Vagina (tissue), 2 donors: ENCODE measurements at regions not wholly inside any gene's neighbourhood (a gene's known extent, or its start where the extent isn't known, plus 50 kb on each side); places are given as distances from the start of the nearest gene placed in this dataset.
"Not testable (repeated sequence)": the region's sequence is repeated elsewhere in the genome, so short reads cannot be mapped to it uniquely, and the experiment has no call there.

Source experiments
- CTCF ChIP-seq, 3 experiments: fragments of 450-650 bp in 2 of 3; fragments of 200-600 bp in 1 of 3; sonication (generic) in 1 of 3; IDR thresholded peaks; one replicate each; pipeline ENCODE4 v1.5.1; 2017 to 2019; ENCODE audit warnings: antibody characterized with exemption in 3 of 3, mild to moderate bottlenecking in 2 of 3, moderate library complexity in 2 of 3
- POLR2A ChIP-seq, 2 donors: fragments of 450-650 bp; IDR thresholded peaks; one replicate each; pipeline ENCODE4 v1.6.1; 2017; ENCODE audit warnings: antibody characterized with exemption in 2 of 2, mild to moderate bottlenecking in 2 of 2, moderate library complexity in 2 of 2

DNA sequence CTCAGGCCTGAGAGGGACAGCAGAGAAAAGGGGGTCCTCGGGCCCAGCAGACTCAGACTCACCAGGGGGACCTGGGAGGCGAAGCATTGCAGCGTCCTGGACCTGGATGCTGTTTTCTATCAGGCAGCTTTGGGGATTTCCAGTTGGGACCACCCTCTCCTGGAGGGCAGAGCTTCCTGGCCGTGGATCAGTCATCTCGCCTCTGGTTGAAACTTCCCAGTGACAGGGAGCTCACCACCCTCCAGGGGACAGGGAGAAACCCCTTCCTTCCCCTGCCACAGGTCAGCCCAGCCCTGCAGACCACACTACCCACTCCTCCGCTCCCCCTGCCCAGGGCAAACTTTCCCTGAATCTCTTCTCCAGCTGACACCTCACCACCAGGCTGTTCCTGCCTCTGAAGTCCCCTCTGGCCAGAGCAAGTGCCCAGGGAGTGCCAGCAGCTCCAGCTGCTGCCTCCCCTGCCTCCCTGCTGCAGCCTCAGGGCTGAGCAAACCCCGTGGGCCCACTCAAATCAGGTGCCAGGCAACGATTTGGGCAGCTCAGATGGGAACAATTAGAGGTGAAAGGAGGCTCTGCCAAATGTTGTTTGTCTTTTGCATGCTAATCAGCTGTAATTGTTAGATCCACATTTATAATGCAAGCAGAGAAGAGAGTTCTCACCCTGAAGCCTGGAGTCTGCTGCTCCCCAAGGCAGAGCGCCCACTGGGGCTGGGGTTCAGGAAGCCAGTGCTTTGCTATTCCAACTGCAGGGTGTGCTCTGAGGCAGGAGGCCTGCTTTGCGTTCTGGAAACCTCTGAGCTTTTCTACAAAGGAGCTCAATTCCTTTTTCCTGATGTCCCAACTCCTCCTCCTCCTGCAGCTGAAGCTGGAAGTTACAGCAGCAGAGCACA is 322.5 kb upstream of the SFSWAP start:
- not testable (repeated sequence) for TF ChIP-seq POLR2A, CTCF (IDR thresholded peaks at IDR 0.05)
